ENCODE measurements at regions not wholly inside any gene's neighbourhood (a gene's known extent, or its start where the extent isn't known, plus 50 kb on each side); places are given as distances from the start of the nearest gene placed in this dataset.

GRCh38 chr22:22138915-22139314, 105.7 kb upstream of the VPREB1 start:
- DNase-seq (ENCODE audit: low read depth) = no peak
- no peak for TF ChIP-seq CTCF (IDR thresholded peaks at IDR 0.05; ENCODE audit: insufficient read depth, low read length, severe bottlenecking)
- Histone ChIP-seq H3K36me3 (ENCODE audit: control insufficient read depth, insufficient read depth, low read length) (no peaks in the 10 kb centered on the region), H3K4me3 (ENCODE audit: low read depth, low read length) (no peak overlapping the region), H3K27me3 (ENCODE audit: control insufficient read depth, insufficient read depth, low read length) (peaks cover 3% of the 10 kb centered on the region)
- FAIRE-seq = no peak

GRCh38 chr22:22137891-22138290, 106.7 kb upstream of the VPREB1 start:
- DNase-seq (ENCODE audit: low read depth) (no peak), FAIRE-seq (no peak)
- no peak for TF ChIP-seq CTCF (IDR thresholded peaks at IDR 0.05; ENCODE audit: insufficient read depth, low read length, severe bottlenecking)
- no peak overlapping the region for H3K4me3 ChIP-seq (ENCODE audit: low read depth, low read length)
- H3K27me3 ChIP-seq (ENCODE audit: control insufficient read depth, insufficient read depth, low read length) = peaks cover 3% of the 10 kb centered on the region
- H3K36me3 ChIP-seq (ENCODE audit: control insufficient read depth, insufficient read depth, low read length) = no peaks in the 10 kb centered on the region

GRCh38 chr22:22133910-22134309, 110.7 kb upstream of the VPREB1 start:
- TF ChIP-seq CTCF (IDR thresholded peaks at IDR 0.05; ENCODE audit: insufficient read depth, low read length, severe bottlenecking) = no peak
- FAIRE-seq (no peak), DNase-seq (ENCODE audit: low read depth) (no peak)
- Histone ChIP-seq H3K27me3 (ENCODE audit: control insufficient read depth, insufficient read depth, low read length) (peaks cover 1% of the 10 kb centered on the region), H3K4me3 (ENCODE audit: low read depth, low read length) (no peak overlapping the region), H3K36me3 (ENCODE audit: control insufficient read depth, insufficient read depth, low read length) (no peaks in the 10 kb centered on the region)

- DNase-seq (ENCODE audit: low read depth) = no peak
- TF ChIP-seq CTCF (IDR thresholded peaks at IDR 0.05; ENCODE audit: insufficient read depth, low read length, severe bottlenecking) = no peak
- Histone ChIP-seq H3K27me3 (ENCODE audit: control insufficient read depth, insufficient read depth, low read length) (no peaks in the 10 kb centered on the region), H3K36me3 (ENCODE audit: control insufficient read depth, insufficient read depth, low read length) (no peaks in the 10 kb centered on the region), H3K4me3 (ENCODE audit: low read depth, low read length) (no peak overlapping the region)
- FAIRE-seq = no peak
Observed at GRCh38 chr22:22130953-22131608, 113.5 kb upstream of the VPREB1 start.

GRCh38 chr22:22129387-22129786, 115.2 kb upstream of the VPREB1 start:
- Histone ChIP-seq H3K4me3 (ENCODE audit: low read depth, low read length) (no peak overlapping the region), H3K27me3 (ENCODE audit: control insufficient read depth, insufficient read depth, low read length) (no peaks in the 10 kb centered on the region), H3K36me3 (ENCODE audit: control insufficient read depth, insufficient read depth, low read length) (no peaks in the 10 kb centered on the region)
- no peak for TF ChIP-seq CTCF (IDR thresholded peaks at IDR 0.05; ENCODE audit: insufficient read depth, low read length, severe bottlenecking)
- no peak for FAIRE-seq
- DNase-seq (ENCODE audit: low read depth) = no peak

GRCh38 chr22:22128440-22128839, 116.1 kb upstream of the VPREB1 start:
- DNase-seq (ENCODE audit: low read depth) (no peak), FAIRE-seq (no peak)
- H3K4me3 ChIP-seq (ENCODE audit: low read depth, low read length) = no peak overlapping the region
- H3K27me3 ChIP-seq (ENCODE audit: control insufficient read depth, insufficient read depth, low read length) = no peaks in the 10 kb centered on the region
- TF ChIP-seq CTCF (IDR thresholded peaks at IDR 0.05; ENCODE audit: insufficient read depth, low read length, severe bottlenecking) = no peak
- no peaks in the 10 kb centered on the region for H3K36me3 ChIP-seq (ENCODE audit: control insufficient read depth, insufficient read depth, low read length)
